ENCODE measurements at regions not wholly inside any gene's neighbourhood (a gene's known extent, or its start where the extent isn't known, plus 50 kb on each side); places are given as distances from the start of the nearest gene placed in this dataset.

GRCh38 chr20:23212464-23212995 lies 126.4 kb upstream of the CD93 start:
- H3K36me3 ChIP-seq, result no peaks in the 10 kb centered on the region
- H3K9me3 ChIP-seq, result no peaks in the 10 kb centered on the region
- intact Hi-C loops (cut with DNase I), result no loop called here
- no peak overlapping the region for H3K4me3 ChIP-seq
- H3K27me3 ChIP-seq, result no peaks in the 10 kb centered on the region
- DNase-seq, result no peak
- no peak for ATAC-seq
- H3K4me1 ChIP-seq, result peaks cover 0 to 6% of the 10 kb centered on the region in 2 donors
- no peak for TF ChIP-seq CTCF (IDR thresholded peaks at IDR 0.05)
- no peak overlapping the region for H3K27ac ChIP-seq

GRCh38 chr20:23212011-23212410 lies 125.9 kb upstream of the CD93 start:
- Histone ChIP-seq H3K9me3 (no peaks in the 10 kb centered on the region), H3K4me1 (peaks cover 0 to 6% of the 10 kb centered on the region in 2 donors), H3K36me3 (no peaks in the 10 kb centered on the region), H3K27ac (no peak overlapping the region), H3K4me3 (no peak overlapping the region), H3K27me3 (no peaks in the 10 kb centered on the region)
- TF ChIP-seq CTCF (IDR thresholded peaks at IDR 0.05), result no peak
- DNase-seq (no peak), ATAC-seq (no peak)
- intact Hi-C loops (cut with DNase I), result no loop called here

GRCh38 chr20:23211164-23211563 lies 125.0 kb upstream of the CD93 start:
- intact Hi-C loops (cut with DNase I), result no loop called here
- Histone ChIP-seq H3K27me3 (no peaks in the 10 kb centered on the region), H3K27ac (no peak overlapping the region), H3K4me3 (no peak overlapping the region), H3K36me3 (no peaks in the 10 kb centered on the region), H3K4me1 (peaks cover 0 to 7% of the 10 kb centered on the region in 2 donors), H3K9me3 (no peaks in the 10 kb centered on the region)
- DNase-seq (no peak), ATAC-seq (no peak)
- TF ChIP-seq CTCF (IDR thresholded peaks at IDR 0.05), result no peak

- TF ChIP-seq CTCF (IDR thresholded peaks at IDR 0.05), result no peak
- ATAC-seq (no peak), DNase-seq (no peak)
- H3K36me3 ChIP-seq, result no peaks in the 10 kb centered on the region
- peaks cover 0 to 16% of the 10 kb centered on the region in 2 donors for H3K4me1 ChIP-seq
- H3K27me3 ChIP-seq, result no peaks in the 10 kb centered on the region
- no peak overlapping the region for H3K27ac ChIP-seq
- H3K4me3 ChIP-seq, result no peak overlapping the region
- intact Hi-C loops (cut with DNase I), result no loop called here
- H3K9me3 ChIP-seq, result no peaks in the 10 kb centered on the region
Measured at GRCh38 chr20:23207826-23208540, 121.9 kb upstream of the CD93 start.

- DNase-seq (no peak), ATAC-seq (no peak)
- H3K27ac ChIP-seq, result no peak overlapping the region
- no peaks in the 10 kb centered on the region for H3K36me3 ChIP-seq
- peaks cover 0 to 15% of the 10 kb centered on the region in 2 donors for H3K4me1 ChIP-seq
- no peak for TF ChIP-seq CTCF (IDR thresholded peaks at IDR 0.05)
- no peak overlapping the region for H3K4me3 ChIP-seq
- no peaks in the 10 kb centered on the region for H3K9me3 ChIP-seq
- H3K27me3 ChIP-seq, result no peaks in the 10 kb centered on the region
- intact Hi-C loops (cut with DNase I), result no loop called here
Measured at GRCh38 chr20:23206995-23207394, 120.9 kb upstream of the CD93 start.
